SU-DHL-6 (cell line): ENCODE measurements at regions not wholly inside any gene's neighbourhood (a gene's known extent, or its start where the extent isn't known, plus 50 kb on each side); places are given as distances from the start of the nearest gene placed in this dataset.

Source experiments
- H2AFZ ChIP-seq: fragments of 200-600 bp; sonication (generic); 2 replicates; pipeline ENCODE4 v1.6.1; 2014; ENCODE audit warnings: low read depth, mild to moderate bottlenecking, moderate library complexity, mixed read lengths, antibody characterized with exemption, low read length; ENCODE audit not compliant: severe bottlenecking
- H3F3A ChIP-seq: fragments of 200-600 bp; shearing (Covaris generic); 2 replicates; pipeline ENCODE4 v1.6.0; 2016; ENCODE audit warnings: antibody characterized with exemption, mild to moderate bottlenecking; ENCODE audit not compliant: insufficient read depth
- H3K27ac ChIP-seq: fragments of 200-600 bp; sonication (generic); 2 replicates; pipeline ENCODE4 v1.5.1; 2016; ENCODE audit warnings: low read depth, mild to moderate bottlenecking, low read length, moderate library complexity, mixed read lengths
- H3K27me3 ChIP-seq: fragments of 200-600 bp; sonication (generic), shearing (Covaris generic); 2 replicates; pipeline ENCODE4 v1.6.0; 2014; ENCODE audit warnings: mild to moderate bottlenecking, low read length
- H3K36me3 ChIP-seq: fragments of 200-600 bp; sonication (generic); 2 replicates; pipeline ENCODE4 v1.6.1; 2014; ENCODE audit warnings: mild to moderate bottlenecking, low read length, mixed read lengths
- H3K4me2 ChIP-seq: fragments of 300-600, 200-600 bp; shearing (Covaris generic), sonication (generic); 2 replicates; pipeline ENCODE4 v1.6.0; 2014; ENCODE audit warnings: low read length, low read depth, mild to moderate bottlenecking; ENCODE audit not compliant: poor library complexity, severe bottlenecking
- H3K4me3 ChIP-seq: fragments of 200-600 bp; sonication (generic); 2 replicates; pipeline ENCODE4 v1.5.1; 2014; ENCODE audit warnings: antibody characterized with exemption, low read length, mild to moderate bottlenecking, mixed read lengths; ENCODE audit not compliant: insufficient read depth, poor library complexity, severe bottlenecking
- H3K79me2 ChIP-seq: fragments of 200-600 bp; sonication (generic); 2 replicates; pipeline ENCODE4 v1.6.1; 2014; ENCODE audit warnings: mild to moderate bottlenecking, low read length, moderate library complexity; ENCODE audit not compliant: insufficient read depth
- H3K9ac ChIP-seq: fragments of 200-600 bp; sonication (generic); 2 replicates; pipeline ENCODE4 v1.7.0; 2014; ENCODE audit warnings: mild to moderate bottlenecking, low read length
- H3K9me2 ChIP-seq: fragments of 200-600 bp; sonication (generic); replicated peaks from 2 replicates; pipeline ENCODE4 v1.6.1; 2014; ENCODE audit warnings: low read length; ENCODE audit not compliant: insufficient read depth
- H3K9me3 ChIP-seq: fragments of 200-600 bp; sonication (generic); 2 replicates; pipeline ENCODE4 v1.6.1; 2014; ENCODE audit warnings: low read length, mixed read lengths; ENCODE audit not compliant: insufficient read depth
- H4K20me1 ChIP-seq: fragments of 200-600 bp; sonication (generic); 2 replicates; pipeline ENCODE4 v1.6.1; 2014; ENCODE audit warnings: low read depth, mild to moderate bottlenecking, antibody characterized with exemption, low read length, moderate library complexity, mixed read lengths
- CTCF ChIP-seq: fragments of 200-600 bp; sonication (generic); IDR thresholded peaks from one replicate; pipeline ENCODE4 v1.5.1; 2017; ENCODE audit warnings: antibody characterized with exemption, mild to moderate bottlenecking, low read length, moderate library complexity; ENCODE audit not compliant: insufficient read depth, poor library complexity, severe bottlenecking
- EZH2phosphoT487 ChIP-seq: fragments of 200-600 bp; sonication (generic), shearing (Covaris generic); conservative IDR thresholded peaks from 2 replicates; pipeline ENCODE4 v1.6.1; 2018; ENCODE audit warnings: mild to moderate bottlenecking, antibody characterized with exemption, low read length, moderate library complexity, mixed read lengths

DNA sequence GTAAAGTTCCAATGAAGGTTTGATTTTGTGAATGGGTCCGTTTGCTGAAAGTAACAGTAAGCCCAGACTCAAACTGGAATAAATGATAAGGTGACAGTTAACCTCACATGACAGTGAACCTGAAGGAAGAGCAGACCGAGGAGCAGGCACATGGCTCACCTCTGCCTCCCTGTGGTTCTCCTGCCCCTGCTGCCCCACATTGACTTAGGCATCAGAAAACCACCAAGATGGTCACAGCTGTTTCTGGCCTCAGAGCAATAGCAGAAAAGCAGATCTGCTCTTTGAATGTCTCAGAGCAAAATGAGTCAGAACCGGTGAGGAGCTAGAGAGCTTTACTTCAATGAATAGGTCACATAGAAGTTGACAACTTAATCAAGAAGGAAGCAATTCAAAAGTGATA lies 487.6 kb downstream of the METTL4 start:
- Histone ChIP-seq H3K9me2 (no peaks in the 10 kb centered on the region), H3K79me2 (no peaks in the 10 kb centered on the region), H3K9me3 (no peaks in the 10 kb centered on the region), H3K27me3 (no peaks in the 10 kb centered on the region), H4K20me1 (no peaks in the 10 kb centered on the region), H2AFZ (no peak overlapping the region), H3K9ac (no peak overlapping the region), H3K4me3 (no peak overlapping the region), H3K4me2 (no peak overlapping the region), H3K36me3 (no peaks in the 10 kb centered on the region), H3K27ac (no peak overlapping the region), H3F3A (no peaks in the 10 kb centered on the region)
- TF ChIP-seq CTCF (no peak), EZH2phosphoT487 (no peak)

DNA sequence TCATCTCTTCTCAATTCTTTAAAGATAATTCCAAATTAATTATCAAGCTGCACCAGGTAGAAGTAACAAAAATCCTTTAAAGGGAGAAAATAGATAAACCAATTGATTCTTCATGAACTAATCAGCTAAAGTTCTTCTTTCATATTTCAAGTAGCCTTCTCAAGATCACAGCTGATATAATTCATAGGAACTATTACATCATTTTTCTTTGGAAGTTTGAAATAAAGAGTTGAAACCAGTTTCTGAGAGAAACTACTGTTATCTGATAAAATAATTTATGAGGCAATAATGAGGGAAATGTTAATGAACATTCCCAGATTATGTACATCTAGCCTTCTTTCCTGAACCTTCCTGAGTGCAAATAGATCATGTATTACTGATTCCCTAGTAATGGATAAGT lies 484.9 kb downstream of the METTL4 start:
- Histone ChIP-seq H3K27ac (no peak overlapping the region), H3K4me2 (no peak overlapping the region), H3K9me3 (no peaks in the 10 kb centered on the region), H3K9ac (no peak overlapping the region), H2AFZ (no peak overlapping the region), H3K79me2 (no peaks in the 10 kb centered on the region), H3F3A (no peaks in the 10 kb centered on the region), H3K9me2 (no peaks in the 10 kb centered on the region), H3K36me3 (no peaks in the 10 kb centered on the region), H3K27me3 (no peaks in the 10 kb centered on the region), H3K4me3 (no peak overlapping the region), H4K20me1 (no peaks in the 10 kb centered on the region)
- TF ChIP-seq EZH2phosphoT487 (no peak), CTCF (no peak)

GRCh38 chr18:2087877-2088673 lies 483.2 kb downstream of the METTL4 start:
- Histone ChIP-seq H3K79me2 (no peaks in the 10 kb centered on the region), H3K9me3 (no peaks in the 10 kb centered on the region), H3F3A (no peaks in the 10 kb centered on the region), H3K4me2 (no peak overlapping the region), H3K27me3 (no peaks in the 10 kb centered on the region), H3K27ac (no peak overlapping the region), H3K9ac (no peak overlapping the region), H2AFZ (no peak overlapping the region), H3K9me2 (no peaks in the 10 kb centered on the region), H4K20me1 (no peaks in the 10 kb centered on the region), H3K4me3 (no peak overlapping the region), H3K36me3 (no peaks in the 10 kb centered on the region)
- TF ChIP-seq EZH2phosphoT487 (no peak), CTCF (no peak)
